K562 (cell line): ENCODE measurements at regions not wholly inside any gene's neighbourhood (a gene's known extent, or its start where the extent isn't known, plus 50 kb on each side); places are given as distances from the start of the nearest gene placed in this dataset.

Experiments used
- CC2D1A ChIP-seq: fragments of 450-650 bp; IDR thresholded peaks from 2 replicates; pipeline ENCODE4 v1.6.1; 2017; ENCODE audit warnings: mild to moderate bottlenecking
- CREBBP ChIP-seq: IDR thresholded peaks from one replicate; pipeline ENCODE4 v1.6.1; 2012; ENCODE audit warnings: low read depth, mild to moderate bottlenecking, control low read depth, inconsistent platforms, low read length
- GTF2E2 ChIP-seq: fragments of 200-800 bp; sonication (Bioruptor generic); IDR thresholded peaks from 2 replicates; pipeline ENCODE4 v1.6.1; 2016; ENCODE audit warnings: missing genetic modification characterization, missing compliant biosample characterization
- MGA ChIP-seq: fragments of 450-650 bp; IDR thresholded peaks from 2 replicates; pipeline ENCODE4 v1.6.1; 2016; ENCODE audit warnings: mild to moderate bottlenecking, moderate library complexity
- PATZ1 ChIP-seq: fragments of 250-450 bp; sonication (Bioruptor Pico); IDR thresholded peaks from 2 replicates; pipeline ENCODE4 v1.5.0; 2020; ENCODE audit warnings: mild to moderate bottlenecking, borderline replicate concordance
- POLR2G ChIP-seq: fragments of 200-400 bp; formaldehyde crosslinking; IDR thresholded peaks from 2 replicates; pipeline ENCODE4 v1.6.1; 2017; ENCODE audit warnings: low read depth, mild to moderate bottlenecking, antibody characterized with exemption, low read length, moderate library complexity
- ZNF282 ChIP-seq: sonication (generic); formaldehyde crosslinking; IDR thresholded peaks from 2 replicates; pipeline ENCODE4 v1.8.1; 2023; ENCODE audit warnings: missing genetic modification reagents
- ZNF395 ChIP-seq: fragments of 200-800 bp; sonication (Bioruptor generic); IDR thresholded peaks from 2 replicates; pipeline ENCODE4 v1.6.1; 2017; ENCODE audit warnings: missing genetic modification characterization, missing compliant biosample characterization
- ZNF511 ChIP-seq: sonication (generic); formaldehyde crosslinking; IDR thresholded peaks from 2 replicates; pipeline ENCODE4 v1.8.0; 2022; ENCODE audit warnings: mild to moderate bottlenecking, missing genetic modification reagents
- ZNF512 ChIP-seq: IDR thresholded peaks from 2 replicates; pipeline ENCODE4 v1.6.1; 2016; ENCODE audit warnings: missing genetic modification characterization, missing compliant biosample characterization
- ZNF707 ChIP-seq: fragments of 250-450 bp; sonication (Bioruptor Pico); conservative IDR thresholded peaks from 2 replicates; pipeline ENCODE4 v1.8.0; 2022; ENCODE audit warnings: inconsistent platforms, mild to moderate bottlenecking, moderate library complexity

- no peak for TF ChIP-seq ZNF395 (CRISPR knock-in tag)
- TF ChIP-seq GTF2E2 (tag) = no peak
- 0 out of 2 replicates have a peak, but pooled peaks have one; percentile 26 for TF ChIP-seq ZNF511 (CRISPR knock-in tag)
- TF ChIP-seq PATZ1 (CRISPR knock-in tag) = no peak
- TF ChIP-seq POLR2G = peak; percentile 60
- TF ChIP-seq ZNF282 (CRISPR knock-in tag) = no peak
- no peak for TF ChIP-seq ZNF512 (tag)
- TF ChIP-seq CC2D1A = no peak
- no peak for TF ChIP-seq CREBBP
- TF ChIP-seq ZNF707 (CRISPR knock-in tag) = no peak
- TF ChIP-seq MGA = no peak
Measured at GRCh38 chr22:20652582-20652981, 121.3 kb upstream of the SERPIND1 start (continued).
